Small intestine (tissue), 7 donors: ENCODE measurements at regions not wholly inside any gene's neighbourhood (a gene's known extent, or its start where the extent isn't known, plus 50 kb on each side); places are given as distances from the start of the nearest gene placed in this dataset.

Experiments
- DNase-seq, 2 donors: peaks; one replicate each; pipeline versions ENCODE4 v3.0.0 to v3.0.0-alpha.2; 2013
- FAIRE-seq: peaks from 2 replicates; lab custom pipeline; 2012; peaks lifted over from hg19 to GRCh38; lab: Jason Lieb, UNC
- H3K27ac ChIP-seq, 3 donors: one replicate each; pipeline ENCODE4 v1.5.1; 2013; ENCODE audit warnings: low read length in 2 of 3, mild to moderate bottlenecking in 2 of 3, control low read depth in 1 of 3, inconsistent platforms in 1 of 3, low read depth in 1 of 3, moderate library complexity in 1 of 3
- H3K27me3 ChIP-seq, 3 donors: one replicate each; pipeline ENCODE4 v1.6.1; 2013; ENCODE audit warnings: low read length in 3 of 3, inconsistent platforms in 1 of 3; ENCODE audit not compliant: control insufficient read depth in 3 of 3, insufficient read depth in 3 of 3
- H3K36me3 ChIP-seq, 3 donors: one replicate each; pipeline ENCODE4 v1.6.1; 2013; ENCODE audit warnings: low read length in 3 of 3, inconsistent platforms in 1 of 3, low read depth in 1 of 3, mild to moderate bottlenecking in 1 of 3, moderate library complexity in 1 of 3; ENCODE audit not compliant: control insufficient read depth in 3 of 3, insufficient read depth in 2 of 3
- H3K4me1 ChIP-seq, 3 donors: one replicate each; pipeline ENCODE4 v1.6.1; 2013; ENCODE audit warnings: low read length in 2 of 3, inconsistent platforms in 1 of 3, low read depth in 1 of 3, mild to moderate bottlenecking in 1 of 3, moderate library complexity in 1 of 3; ENCODE audit not compliant: control insufficient read depth in 3 of 3, insufficient read depth in 2 of 3
- H3K4me3 ChIP-seq, 3 donors: one replicate each; pipeline ENCODE4 v1.5.1; 2013; ENCODE audit warnings: low read length in 3 of 3, control low read depth in 1 of 3, inconsistent platforms in 1 of 3, low read depth in 1 of 3, mild to moderate bottlenecking in 1 of 3, moderate library complexity in 1 of 3
- H3K9me3 ChIP-seq, 2 donors: one replicate each; pipeline ENCODE4 v1.6.1; 2013; ENCODE audit warnings: low read depth in 1 of 2, low read length in 1 of 2; ENCODE audit not compliant: control insufficient read depth in 2 of 2, insufficient read depth in 1 of 2
- WGBS, 3 donors: extraction: QIAGEN DNeasy Blood & Tissue Kit; methylation state at CpG; one replicate each; pipeline ENCODE4 v1.1.7; 2013; 5-methylcytosine and 5-hydroxymethylcytosine counted together
- donor health status: healthy with polysubstance abuse.
- donor health status: control.
- donor health status: control.
- donor health status: Bipolar disorder and iron deficiency.
- donor health status: healthy.

GRCh38 chr3:82355228-82355627 is 593.8 kb upstream of the GBE1 start:
- no peak overlapping the region for H3K4me3 ChIP-seq
- DNase-seq = no peak
- no peaks in the 10 kb centered on the region for H3K9me3 ChIP-seq
- H3K36me3 ChIP-seq = no peaks in the 10 kb centered on the region
- no peaks in the 10 kb centered on the region for H3K27me3 ChIP-seq
- no peaks in the 10 kb centered on the region for H3K4me1 ChIP-seq
- 46 to 61% (median 47%) methylated on average over 2 of the region's 2 CpGs for WGBS, 3 donors
- no peak overlapping the region for H3K27ac ChIP-seq
- FAIRE-seq = no peak

GRCh38 chr3:82354228-82354627 is 592.8 kb upstream of the GBE1 start:
- DNase-seq (no peak), FAIRE-seq (no peak)
- Histone ChIP-seq H3K4me3 (no peak overlapping the region), H3K27ac (no peak overlapping the region), H3K36me3 (no peaks in the 10 kb centered on the region), H3K9me3 (no peaks in the 10 kb centered on the region), H3K27me3 (no peaks in the 10 kb centered on the region), H3K4me1 (no peaks in the 10 kb centered on the region)
- WGBS, 3 donors = 65 to 69% (median 67%) methylated on average over 4 of the region's 4 CpGs

- no peak overlapping the region for H3K27ac ChIP-seq
- no peak for FAIRE-seq
- H3K4me3 ChIP-seq = no peak overlapping the region
- no peaks in the 10 kb centered on the region for H3K4me1 ChIP-seq
- no peak for DNase-seq
- no peaks in the 10 kb centered on the region for H3K36me3 ChIP-seq
- 63 to 72% (median 65%) methylated on average over 6 of the region's 6 CpGs for WGBS, 3 donors
- no peaks in the 10 kb centered on the region for H3K9me3 ChIP-seq
- no peaks in the 10 kb centered on the region for H3K27me3 ChIP-seq
These were observed 592.1 kb upstream of the GBE1 start for GRCh38 chr3:82353306-82354171.

GRCh38 chr3:82347585-82347984 is 586.1 kb upstream of the GBE1 start:
- H3K27me3 ChIP-seq = no peaks in the 10 kb centered on the region
- WGBS, 3 donors = 84 to 88% (median 87%) methylated on average over 1 of the region's 1 CpG

GRCh38 chr3:82342521-82342920 is 581.1 kb upstream of the GBE1 start:
- 69 to 73% (median 71%) methylated on average over 3 of the region's 3 CpGs for WGBS, 3 donors
- Histone ChIP-seq H3K4me3 (no peak overlapping the region), H3K9me3 (peaks cover 0 to 2% of the 10 kb centered on the region in 2 donors), H3K27ac (no peak overlapping the region), H3K36me3 (no peaks in the 10 kb centered on the region), H3K27me3 (no peaks in the 10 kb centered on the region), H3K4me1 (no peaks in the 10 kb centered on the region)
- DNase-seq (no peak), FAIRE-seq (no peak)

More at GRCh38 chr3:82347585-82347984, 586.1 kb upstream of the GBE1 start:
- no peak for FAIRE-seq
- H3K36me3 ChIP-seq = no peaks in the 10 kb centered on the region
- no peak overlapping the region for H3K27ac ChIP-seq
- H3K4me3 ChIP-seq = no peak overlapping the region
- DNase-seq = no peak
- H3K4me1 ChIP-seq = no peaks in the 10 kb centered on the region
- H3K9me3 ChIP-seq = no peaks in the 10 kb centered on the region

- H3K4me1 ChIP-seq = no peaks in the 10 kb centered on the region
- H3K27ac ChIP-seq = no peak overlapping the region
- no peaks in the 10 kb centered on the region for H3K36me3 ChIP-seq
- 66 to 89% (median 71%) methylated on average over 2 of the region's 2 CpGs for WGBS, 3 donors
- H3K9me3 ChIP-seq = no peaks in the 10 kb centered on the region
- DNase-seq (no peak), FAIRE-seq (peak; percentile 92)
- no peak overlapping the region for H3K4me3 ChIP-seq
- H3K27me3 ChIP-seq = no peaks in the 10 kb centered on the region
These were observed 567.9 kb upstream of the GBE1 start for GRCh38 chr3:82329300-82329699.

GRCh38 chr3:82311901-82312300 is 550.5 kb upstream of the GBE1 start:
- Histone ChIP-seq H3K4me1 (no peaks in the 10 kb centered on the region), H3K36me3 (no peaks in the 10 kb centered on the region), H3K4me3 (no peak overlapping the region), H3K27ac (no peak overlapping the region), H3K27me3 (no peaks in the 10 kb centered on the region), H3K9me3 (no peaks in the 10 kb centered on the region)
- no peak for FAIRE-seq
- 89 to 95% (median 90%) methylated on average over 1 of the region's 1 CpG for WGBS, 3 donors
- no peak for DNase-seq

- DNase-seq (no peak), FAIRE-seq (no peak)
- Histone ChIP-seq H3K4me3 (no peak overlapping the region), H3K4me1 (no peaks in the 10 kb centered on the region), H3K27me3 (no peaks in the 10 kb centered on the region), H3K36me3 (no peaks in the 10 kb centered on the region), H3K27ac (no peak overlapping the region), H3K9me3 (peaks cover 0 to 12% of the 10 kb centered on the region in 2 donors)
- 74 to 79% (median 77%) methylated on average over 7 of the region's 7 CpGs for WGBS, 3 donors
These were observed 547.3 kb upstream of the GBE1 start for GRCh38 chr3:82308755-82309154.
